GM19043 (cell line): ENCODE measurements at regions not wholly inside any gene's neighbourhood (a gene's known extent, or its start where the extent isn't known, plus 50 kb on each side); places are given as distances from the start of the nearest gene placed in this dataset.
"Not testable (repeated sequence)": the region's sequence is repeated elsewhere in the genome, so short reads cannot be mapped to it uniquely, and the experiment has no call there.

Experiments
- ATAC-seq: cut with Tn5 transposase; IDR thresholded peaks from one replicate; pipeline ENCODE4 v1.9.1; 2021; ENCODE audit warnings: low read depth; ENCODE audit not compliant: unreplicated experiment

GRCh38 chr18:30839056-30839561 is 203.4 kb downstream of the DSC3 start:
- ATAC-seq: not testable (repeated sequence)

GRCh38 chr18:30828700-30829099 is 213.8 kb downstream of the DSC3 start:
- no peak for ATAC-seq

- no peak for ATAC-seq
These were observed 222.9 kb downstream of the DSC3 start for GRCh38 chr18:30819619-30820018.

- no peak for ATAC-seq
These were observed 228.1 kb downstream of the DSC3 start for GRCh38 chr18:30814446-30814845.

GRCh38 chr18:30811580-30811979 is 231.0 kb downstream of the DSC3 start:
- ATAC-seq: no peak

DNA sequence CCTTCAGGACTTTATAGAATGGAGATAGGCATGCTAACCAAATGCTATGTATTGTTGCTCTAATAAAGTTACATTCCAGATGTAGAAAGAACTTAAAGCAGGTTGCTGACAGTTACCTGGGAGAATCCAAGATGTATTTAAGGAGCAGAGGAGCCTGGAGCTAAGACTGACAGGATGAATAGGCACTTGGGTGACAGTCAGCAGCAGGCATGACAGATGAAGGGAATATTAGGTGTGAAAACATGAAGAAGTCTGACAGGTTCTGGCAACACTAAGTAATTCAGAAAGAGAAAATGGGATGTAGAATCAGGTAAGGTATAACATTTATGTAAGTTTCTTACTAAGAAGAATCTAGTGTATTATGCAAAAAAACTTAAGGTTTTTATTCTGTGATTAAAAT is 232.0 kb downstream of the DSC3 start:
- no peak for ATAC-seq

GRCh38 chr18:30806823-30807222 is 235.7 kb downstream of the DSC3 start:
- ATAC-seq: no peak

GRCh38 chr18:30800800-30801199 is 241.7 kb downstream of the DSC3 start:
- ATAC-seq: no peak

DNA sequence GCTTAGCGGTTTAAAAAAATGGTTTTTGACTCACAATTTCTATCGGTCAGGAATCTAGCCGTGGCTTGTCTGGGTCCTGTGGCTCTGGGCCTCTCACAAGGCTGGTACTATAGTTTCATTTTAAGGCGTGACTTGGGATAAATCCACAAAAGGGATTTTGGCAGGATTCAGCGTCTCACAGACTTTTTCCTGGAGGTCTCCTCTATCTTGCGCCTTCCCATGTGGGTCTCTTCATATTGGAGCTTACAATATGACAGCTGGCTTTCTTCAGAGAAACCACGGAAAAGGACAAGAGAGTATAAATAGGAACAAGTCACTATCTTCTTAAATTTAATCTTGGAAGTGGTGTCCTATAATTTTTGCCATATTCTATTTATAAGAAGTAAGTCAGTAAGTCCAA is 250.5 kb downstream of the DSC3 start:
- no peak for ATAC-seq

DNA sequence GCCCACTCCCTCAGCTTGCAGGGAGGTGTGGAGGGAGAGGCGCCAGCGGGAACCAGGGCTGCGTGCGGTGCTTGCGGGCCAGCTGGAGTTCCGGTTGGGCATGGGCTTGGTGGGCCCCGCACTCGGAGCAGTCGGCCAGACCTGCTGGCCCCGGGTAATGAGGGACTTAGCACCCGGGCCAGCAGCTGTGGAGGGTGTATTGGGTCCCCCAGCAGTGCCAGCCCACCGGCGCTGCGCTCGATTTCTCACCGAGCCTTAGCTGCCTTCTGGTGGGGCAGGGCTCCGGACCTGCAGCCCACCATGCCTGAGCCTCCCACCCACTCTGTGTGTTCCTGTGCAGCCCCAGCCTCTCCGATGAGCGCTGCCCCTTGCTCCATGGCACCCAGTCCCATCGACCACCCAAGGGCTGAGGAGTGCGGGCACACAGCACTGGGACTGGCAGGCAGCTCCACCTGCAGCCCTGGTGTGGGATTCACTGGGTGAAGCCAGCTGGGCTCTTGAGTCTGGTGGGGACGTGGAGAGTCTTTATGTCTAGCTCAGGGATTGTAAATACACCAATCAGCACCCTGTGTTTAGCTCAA is 254.0 kb downstream of the DSC3 start:
- not testable (repeated sequence) for ATAC-seq

DNA sequence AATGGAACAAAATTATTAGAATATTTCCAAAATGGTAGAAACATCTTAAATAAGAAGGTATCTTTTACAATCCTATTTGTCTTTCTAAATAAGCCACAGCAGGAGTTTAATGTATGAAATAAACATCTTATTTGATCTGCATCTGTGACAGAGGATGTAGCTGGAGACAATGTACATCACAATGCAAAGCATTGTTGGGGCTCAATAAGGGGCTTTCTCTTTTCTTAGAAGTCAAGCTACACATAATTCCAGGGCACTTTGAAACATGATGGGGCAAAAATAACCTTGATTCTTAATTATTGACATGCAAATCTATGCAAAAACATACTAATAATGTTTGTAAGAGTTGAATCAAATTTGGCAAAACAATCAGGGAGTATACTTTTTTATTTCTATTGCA is 255.1 kb downstream of the DSC3 start:
- no peak for ATAC-seq

- no peak for ATAC-seq
These were observed 260.9 kb downstream of the DSC3 start for GRCh38 chr18:30781601-30782000.

DNA sequence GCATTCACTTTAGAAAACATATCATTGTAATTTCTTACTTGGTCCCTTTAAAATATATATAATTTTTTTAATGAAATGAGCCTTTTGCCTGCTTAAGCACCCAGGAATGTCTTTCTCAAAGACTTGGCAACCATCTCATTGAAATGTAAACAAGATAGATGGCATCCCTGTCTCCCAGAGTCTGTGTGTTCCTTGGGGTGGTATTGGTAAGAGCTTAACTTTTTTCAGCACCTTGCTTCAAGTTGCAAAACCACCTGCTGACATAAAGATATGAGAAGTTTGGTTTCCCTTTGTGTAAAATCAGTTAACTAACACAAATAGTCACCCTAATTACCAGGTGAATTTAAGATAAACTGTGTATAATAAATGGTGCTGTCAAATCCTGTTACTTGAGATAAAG is 266.9 kb downstream of the DSC3 start:
- no peak for ATAC-seq

DNA sequence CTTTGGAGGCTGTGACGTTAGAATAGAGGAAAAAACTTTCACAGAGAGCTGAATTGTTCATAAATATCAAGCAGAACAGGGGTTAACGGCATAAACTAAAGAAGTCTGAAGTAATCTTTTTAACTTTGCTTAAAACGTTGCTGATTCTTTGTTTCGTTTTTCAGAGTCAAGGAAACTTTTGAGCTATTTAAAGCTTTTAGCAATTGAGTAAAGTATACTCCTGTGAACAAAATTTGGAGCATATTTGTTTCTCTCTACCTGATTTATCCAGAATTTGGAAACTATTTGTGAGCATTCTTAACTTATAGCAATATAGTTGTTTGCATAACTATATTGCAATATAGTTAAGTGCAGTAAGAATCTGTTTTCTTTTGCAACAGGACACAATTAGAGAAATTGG is 270.4 kb downstream of the DSC3 start:
- ATAC-seq: not testable (repeated sequence)

DNA sequence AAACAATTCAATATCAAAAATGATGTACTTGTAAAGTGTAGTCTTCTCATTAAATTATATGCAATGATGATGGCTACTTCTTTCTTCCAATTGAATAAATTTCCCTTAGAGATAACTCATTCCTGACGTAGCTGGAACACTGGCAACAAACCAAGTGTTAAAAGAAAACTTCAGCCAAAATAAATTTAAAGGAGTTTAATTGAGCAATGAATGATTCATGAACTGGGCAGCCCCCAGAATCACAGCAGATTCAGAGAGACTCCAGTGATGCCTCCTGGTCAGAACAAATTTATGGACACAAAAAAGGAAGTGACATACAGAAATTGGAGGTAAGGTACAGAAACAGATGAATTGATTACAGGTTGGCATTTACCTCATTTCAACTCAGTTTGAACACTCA is 276.5 kb downstream of the DSC3 start:
- no peak for ATAC-seq

DNA sequence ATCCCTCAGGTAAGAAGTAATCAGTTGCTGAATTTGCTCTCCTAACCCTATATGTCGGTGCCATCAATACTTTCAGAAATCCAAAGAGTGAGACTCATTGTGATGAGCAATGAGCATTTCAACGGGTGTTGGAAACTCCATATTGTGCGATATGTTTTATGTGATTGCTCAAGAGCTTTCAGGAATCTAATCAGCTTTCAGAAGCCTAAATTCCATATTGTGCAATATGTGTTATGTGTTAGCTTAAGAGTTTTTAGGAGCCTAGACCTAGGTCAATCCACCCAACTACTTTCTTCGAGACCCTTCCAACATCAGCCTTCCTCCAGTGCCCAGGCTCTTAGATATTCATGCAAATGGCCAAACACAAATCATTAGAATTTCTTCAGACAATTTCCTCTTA is 277.3 kb downstream of the DSC3 start:
- no peak for ATAC-seq

DNA sequence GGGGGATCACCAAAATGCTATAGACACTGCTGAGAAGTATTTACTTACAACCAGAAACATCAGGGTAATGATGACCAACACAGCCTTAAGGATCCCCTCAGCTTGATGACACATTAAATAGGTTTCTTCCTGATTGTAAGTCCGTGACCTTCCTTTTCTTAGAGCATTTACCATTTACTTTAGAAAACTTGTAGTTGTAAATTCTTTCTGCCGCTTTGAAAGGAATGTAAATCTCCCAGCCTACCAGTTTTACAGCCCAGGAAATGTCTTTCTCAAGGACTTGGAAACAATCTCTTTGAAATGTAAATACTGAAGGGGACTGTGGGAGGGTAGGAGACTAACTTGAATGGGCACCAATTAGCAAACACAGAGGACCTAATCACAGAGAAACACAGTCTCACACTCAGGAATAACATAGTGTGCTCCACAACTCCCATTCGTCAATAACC is 278.6 kb downstream of the DSC3 start:
- ATAC-seq: no peak

DNA sequence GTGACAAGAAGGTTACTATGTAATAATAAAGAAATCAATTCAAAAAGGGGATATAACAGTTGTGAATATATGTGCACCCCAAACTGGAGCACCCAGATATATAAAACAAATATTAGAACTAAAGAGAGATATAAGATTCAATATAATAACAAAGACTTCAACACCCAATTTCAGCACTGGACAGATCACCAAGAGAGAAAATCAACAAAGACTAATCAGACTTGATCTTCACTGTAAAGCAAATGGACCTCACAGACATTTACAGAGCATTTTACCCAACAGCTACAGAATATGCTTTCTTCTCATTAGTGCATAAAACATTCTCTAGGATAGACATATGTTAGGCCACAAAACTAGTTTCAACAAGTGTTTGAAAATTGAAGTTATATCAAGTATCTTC is 287.7 kb downstream of the DSC3 start:
- ATAC-seq: no peak

- no peak for ATAC-seq
These were observed 294.0 kb downstream of the DSC3 start for GRCh38 chr18:30748541-30748940.

GRCh38 chr18:30746224-30746623 is 296.3 kb downstream of the DSC3 start:
- no peak for ATAC-seq

DNA sequence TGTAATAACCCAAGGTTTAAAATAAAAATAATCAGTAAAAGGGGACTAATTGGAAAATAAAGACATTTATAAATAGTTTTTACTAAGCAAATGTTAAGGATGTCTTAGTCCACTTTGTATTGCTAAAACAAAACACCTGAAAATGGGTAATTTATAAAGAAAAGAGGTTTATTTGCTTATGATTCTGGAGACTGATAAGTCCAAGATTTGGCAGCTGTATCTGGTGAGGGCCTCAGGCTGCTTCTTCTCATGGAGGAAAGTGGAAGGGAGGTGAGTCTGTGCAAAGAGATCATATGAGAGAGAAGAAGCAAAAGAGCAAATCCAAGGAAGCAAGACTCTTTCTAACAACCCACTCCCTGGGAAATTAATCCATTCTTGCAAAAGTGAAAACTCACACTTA is 299.5 kb downstream of the DSC3 start:
- no peak for ATAC-seq

DNA sequence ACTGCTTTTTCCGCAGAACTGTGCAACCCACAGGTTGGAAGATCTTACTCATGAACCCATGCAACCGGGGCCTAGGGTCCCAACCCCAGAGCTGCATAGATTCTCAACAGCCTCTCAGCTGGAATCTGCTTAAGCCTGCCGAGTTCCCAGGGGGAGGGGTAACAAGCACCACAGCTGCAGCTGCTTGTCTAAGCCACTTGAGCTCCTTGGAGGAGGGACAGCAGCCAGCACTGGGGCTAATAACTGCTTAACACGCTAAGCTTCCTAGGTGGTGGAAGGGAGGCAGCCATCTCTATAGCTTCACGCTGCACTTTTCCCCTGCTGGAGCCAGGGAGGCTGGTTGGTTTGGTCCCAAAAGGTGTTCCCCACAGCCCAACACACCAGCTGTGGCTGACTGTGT is 311.6 kb downstream of the DSC3 start:
- no peak for ATAC-seq

DNA sequence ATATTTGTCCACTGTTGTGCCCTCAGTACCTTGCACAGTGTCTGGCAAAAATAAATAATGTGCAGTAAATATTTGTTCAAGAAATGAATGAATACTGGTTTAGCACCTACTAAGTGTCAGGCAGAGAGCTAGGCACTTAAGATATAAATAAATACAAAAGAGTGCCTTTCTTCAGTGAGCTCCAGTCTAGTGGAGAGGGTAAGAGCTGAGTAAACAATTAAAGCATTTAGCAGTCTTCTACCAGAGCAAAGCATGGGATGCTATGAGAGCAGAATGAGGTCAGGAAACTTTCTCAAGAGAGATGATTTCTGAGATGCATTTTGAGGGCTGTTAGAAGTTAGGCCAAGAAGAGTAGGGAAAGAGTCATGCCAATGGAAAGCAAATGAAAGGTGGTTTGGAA is 314.7 kb downstream of the DSC3 start:
- ATAC-seq: no peak
